ENCODE measurements at regions not wholly inside any gene's neighbourhood (a gene's known extent, or its start where the extent isn't known, plus 50 kb on each side); places are given as distances from the start of the nearest gene placed in this dataset.

- Histone ChIP-seq H3K27me3 (ENCODE audit: control insufficient read depth, insufficient read depth, low read length) (no peaks in the 10 kb centered on the region), H3K9me3 (ENCODE audit: control insufficient read depth, insufficient read depth, low read length) (no peaks in the 10 kb centered on the region), H3K27ac (ENCODE audit: low read depth, low read length) (no peak overlapping the region), H3K4me3 (ENCODE audit: low read depth, low read length) (no peak overlapping the region)
- DNase-seq (ENCODE audit: low read depth, low spot score), result no peak
- ChIA-PET POLR2A (no interaction called here), CTCF (no interaction called here)
- TF ChIP-seq CTCF (IDR thresholded peaks at IDR 0.05; ENCODE audit: low read depth, low read length), result no peak
Measured at GRCh38 chr7:31171216-31171785, 119.2 kb downstream of the ADCYAP1R1 start.

Measured in AG04450 (cell line).